Lower leg skin (tissue), 4 donors: ENCODE measurements at regions not wholly inside any gene's neighbourhood (a gene's known extent, or its start where the extent isn't known, plus 50 kb on each side); places are given as distances from the start of the nearest gene placed in this dataset.

Experiments used
- DNase-seq, 2 donors: peaks; one replicate each; pipeline ENCODE4 v3.0.0-alpha.2; 2019; ENCODE audit warnings: low spot score in 2 of 2
- H3K4me3 ChIP-seq: fragments of 200-600 bp; sonication (generic); 2 replicates; pipeline ENCODE4 v1.5.1; 2017; ENCODE audit warnings: mild to moderate bottlenecking, low read depth; ENCODE audit not compliant: poor library complexity, severe bottlenecking
- CTCF ChIP-seq, 3 donors: fragments of 450-650 bp; IDR thresholded peaks; one replicate each; pipeline ENCODE4 v1.5.1; 2016; ENCODE audit warnings: antibody characterized with exemption in 3 of 3, mild to moderate bottlenecking in 3 of 3, moderate library complexity in 2 of 3
- POLR2A ChIP-seq, 2 donors: fragments of 450-650 bp; IDR thresholded peaks; one replicate each; pipeline ENCODE4 v1.6.1; 2016 to 2017; ENCODE audit warnings: antibody characterized with exemption in 2 of 2, mild to moderate bottlenecking in 1 of 2, moderate library complexity in 1 of 2
- WGBS, 2 donors: methylation state at CpG; one replicate each; pipeline ENCODE4 v1.1.5; 2018; 5-methylcytosine and 5-hydroxymethylcytosine counted together
- intact Hi-C: fragments of 100-400 bp; cut with DNase I; formaldehyde crosslinking; loops from one replicate; pipeline ENCODE4 v1.15.0; 2023; ENCODE audit warnings: low total_unique reads

DNA sequence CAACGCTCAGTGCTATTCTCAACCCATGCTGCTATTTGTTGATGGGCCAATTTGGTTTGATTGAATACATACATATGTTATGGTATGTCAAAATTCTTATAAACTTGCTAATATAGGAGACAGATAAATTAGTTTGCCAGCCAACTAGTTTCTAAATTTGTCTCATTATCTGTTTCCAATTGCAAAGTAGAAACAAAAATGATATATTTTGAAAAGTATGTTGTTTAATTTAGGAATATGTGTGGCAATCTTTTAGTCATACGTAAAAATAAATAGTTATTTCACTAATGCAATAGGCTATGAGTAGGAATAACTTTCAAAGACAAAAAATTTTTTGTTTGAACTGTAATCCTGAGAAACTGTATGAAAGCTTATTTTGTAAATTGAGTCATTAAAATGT lies 210.6 kb upstream of the KCNJ16 start:
- no peak overlapping the region for H3K4me3 ChIP-seq
- 76 to 79% methylated on average over 2 of the region's 2 CpGs for WGBS, 2 donors
- no peak for DNase-seq
- intact Hi-C loops: no loop called here
- no peak for TF ChIP-seq CTCF (IDR thresholded peaks at IDR 0.05)
- no peak for TF ChIP-seq POLR2A (IDR thresholded peaks at IDR 0.05)

DNA sequence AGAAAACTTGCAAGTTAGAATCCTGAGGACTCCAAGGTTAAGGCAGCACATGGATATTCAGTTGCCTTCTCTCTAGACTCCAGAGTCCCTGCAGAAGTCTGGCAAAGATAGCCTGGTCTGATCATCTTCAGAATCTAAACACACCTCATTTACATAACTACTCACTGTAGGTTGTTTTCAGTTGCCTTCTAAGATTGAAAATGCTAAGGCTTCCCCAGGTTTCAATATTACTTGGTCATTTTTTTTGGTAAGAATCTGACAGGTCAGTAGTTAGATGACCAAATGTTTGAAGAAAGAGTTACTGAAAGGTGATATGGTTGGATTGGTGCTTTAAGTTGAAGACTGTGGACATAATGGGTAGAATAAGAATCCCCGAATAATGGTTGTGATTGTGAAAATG lies 205.4 kb upstream of the KCNJ16 start:
- DNase-seq: no peak
- 92 to 98% methylated on average over 1 of the region's 1 CpG for WGBS, 2 donors
- H3K4me3 ChIP-seq: no peak overlapping the region
- TF ChIP-seq CTCF (IDR thresholded peaks at IDR 0.05) (no peak), POLR2A (IDR thresholded peaks at IDR 0.05) (no peak)
- intact Hi-C loops: no loop called here

DNA sequence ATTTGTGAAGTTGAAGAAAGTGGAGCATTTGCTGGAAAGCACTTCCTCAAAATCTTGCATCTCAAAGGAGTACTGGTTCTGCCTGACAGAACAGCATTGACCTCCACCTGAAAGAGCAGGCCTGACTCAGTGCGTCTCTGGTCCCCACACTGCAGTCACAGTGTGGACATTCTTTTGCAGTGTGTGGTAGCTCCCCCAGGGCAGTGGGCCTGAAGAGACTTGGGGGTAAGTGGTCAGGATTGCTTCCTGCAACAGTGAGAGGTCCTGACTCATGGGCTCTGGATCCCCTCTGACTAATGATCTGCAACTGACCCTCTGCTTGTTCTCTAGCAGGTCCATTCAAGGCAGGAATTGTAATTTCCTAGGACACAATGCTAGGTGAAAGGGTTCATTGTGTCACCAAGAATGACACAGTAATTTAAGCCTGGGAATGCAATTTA lies 204.9 kb upstream of the KCNJ16 start:
- WGBS, 2 donors: 90 to 93% methylated on average over 1 of the region's 1 CpG
- no peak for TF ChIP-seq CTCF (IDR thresholded peaks at IDR 0.05)
- no peak for TF ChIP-seq POLR2A (IDR thresholded peaks at IDR 0.05)
- intact Hi-C loops: no loop called here
- H3K4me3 ChIP-seq: no peak overlapping the region
- no peak for DNase-seq

DNA sequence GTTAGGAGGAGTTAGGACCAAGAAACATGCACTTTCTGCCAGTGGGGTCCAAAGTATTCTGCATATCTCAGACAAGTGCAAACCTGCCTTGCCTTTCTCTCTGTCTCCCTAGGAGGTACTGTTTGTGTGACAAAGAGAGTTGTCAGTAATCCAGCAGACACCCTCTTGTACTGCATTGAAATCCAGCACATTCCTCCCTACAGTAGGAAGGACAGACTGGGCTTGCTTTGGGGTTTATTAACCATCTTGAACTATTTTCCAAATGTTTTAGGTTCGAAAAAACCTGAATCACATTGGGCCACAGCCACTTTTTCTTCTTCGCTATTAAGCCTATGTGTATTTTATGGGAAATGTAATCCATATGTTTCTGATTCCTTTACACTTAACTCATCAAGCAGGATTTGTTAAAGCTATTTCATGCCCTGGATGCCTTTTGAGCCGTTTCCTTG lies 204.2 kb upstream of the KCNJ16 start:
- no peak overlapping the region for H3K4me3 ChIP-seq
- no peak for DNase-seq
- intact Hi-C loops: no loop called here
- TF ChIP-seq CTCF (IDR thresholded peaks at IDR 0.05) (no peak), POLR2A (IDR thresholded peaks at IDR 0.05) (no peak)
- 49 to 52% methylated on average over 3 of the region's 3 CpGs for WGBS, 2 donors

- 94 to 97% methylated on average over 3 of the region's 3 CpGs for WGBS, 2 donors
- intact Hi-C loops: no loop called here
- TF ChIP-seq CTCF (IDR thresholded peaks at IDR 0.05): no peak
- TF ChIP-seq POLR2A (IDR thresholded peaks at IDR 0.05): no peak
- DNase-seq: no peak
- H3K4me3 ChIP-seq: no peak overlapping the region
Measured at GRCh38 chr17:69871318-69871717, 203.7 kb upstream of the KCNJ16 start.

DNA sequence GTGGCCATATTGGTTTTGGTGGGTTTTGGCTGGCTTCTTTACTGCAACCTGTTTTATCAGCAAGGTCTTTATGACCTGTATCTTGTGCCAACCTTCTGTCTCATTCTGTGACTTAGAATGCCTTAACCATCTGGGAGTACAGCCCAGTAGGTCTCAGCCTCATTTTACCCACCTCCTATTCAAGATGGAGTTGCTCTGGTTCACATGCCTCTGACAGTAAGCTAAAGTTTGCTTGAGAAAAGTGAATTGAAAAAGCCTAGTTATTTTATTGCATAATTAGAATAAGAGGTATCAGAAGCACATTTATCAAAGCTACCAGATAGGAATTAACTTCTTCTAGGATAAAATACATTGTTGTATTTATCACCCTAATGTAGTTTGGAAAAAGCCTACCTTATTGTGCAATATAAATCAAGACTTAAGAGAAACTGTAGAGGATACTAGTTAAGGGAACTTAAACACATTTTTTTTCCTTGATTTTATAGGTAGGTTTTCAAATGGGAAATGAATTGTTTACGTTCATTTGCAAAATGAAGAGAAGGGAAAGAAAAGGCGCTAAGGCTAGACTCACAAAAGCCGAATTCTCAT lies 202.3 kb upstream of the KCNJ16 start:
- WGBS, 2 donors: 95 to 96% methylated on average over 3 of the region's 3 CpGs
- no peak overlapping the region for H3K4me3 ChIP-seq
- TF ChIP-seq POLR2A (IDR thresholded peaks at IDR 0.05) (no peak), CTCF (IDR thresholded peaks at IDR 0.05) (no peak)
- intact Hi-C loops: no loop called here
- DNase-seq: no peak
